ENCODE measurements at regions not wholly inside any gene's neighbourhood (a gene's known extent, or its start where the extent isn't known, plus 50 kb on each side); places are given as distances from the start of the nearest gene placed in this dataset.

- no peak for DNase-seq
Measured at GRCh38 chr9:80077059-80077458, 505.3 kb downstream of the TLE4 start.

GRCh38 chr9:80076162-80076561 is 504.4 kb downstream of the TLE4 start:
- no peak for DNase-seq

- no peak for DNase-seq
Measured at GRCh38 chr9:80074439-80074838, 502.7 kb downstream of the TLE4 start.

- no peak for DNase-seq
Measured at GRCh38 chr9:80072451-80072850, 500.7 kb downstream of the TLE4 start.

GRCh38 chr9:80070071-80070742 is 498.4 kb downstream of the TLE4 start:
- no peak for DNase-seq

- DNase-seq, result peak; percentile 15
Measured at GRCh38 chr9:80066931-80067330, 495.2 kb downstream of the TLE4 start.

- no peak for DNase-seq
Measured at GRCh38 chr9:80062567-80062966, 490.8 kb downstream of the TLE4 start.

- peak; percentile 17 for DNase-seq
Measured at GRCh38 chr9:80061940-80062339, 490.2 kb downstream of the TLE4 start.

- DNase-seq, result no peak
Measured at GRCh38 chr9:80061096-80061495, 489.3 kb downstream of the TLE4 start.

GRCh38 chr9:80059979-80060378 is 488.2 kb downstream of the TLE4 start:
- DNase-seq, result no peak

GRCh38 chr9:80059191-80059590 is 487.4 kb downstream of the TLE4 start:
- DNase-seq, result no peak

- no peak for DNase-seq
Measured at GRCh38 chr9:80052830-80053229, 481.1 kb downstream of the TLE4 start.

GRCh38 chr9:80049096-80049782 is 477.5 kb downstream of the TLE4 start:
- no peak for DNase-seq

- DNase-seq, result no peak
Measured at GRCh38 chr9:80046481-80046880, 474.7 kb downstream of the TLE4 start.

GRCh38 chr9:80041821-80042220 is 470.1 kb downstream of the TLE4 start:
- DNase-seq, result no peak

GRCh38 chr9:80040457-80040856 is 468.7 kb downstream of the TLE4 start:
- DNase-seq, result no peak

- DNase-seq, result no peak
Measured at GRCh38 chr9:80030801-80031200, 459.0 kb downstream of the TLE4 start.

GRCh38 chr9:80028501-80028900 is 456.7 kb downstream of the TLE4 start:
- DNase-seq, result no peak

GRCh38 chr9:80025796-80026520 is 454.2 kb downstream of the TLE4 start:
- DNase-seq, result no peak

- DNase-seq, result no peak
Measured at GRCh38 chr9:80025131-80025530, 453.4 kb downstream of the TLE4 start.

GRCh38 chr9:80020530-80020929 is 448.8 kb downstream of the TLE4 start:
- no peak for DNase-seq

- DNase-seq, result no peak
Measured at GRCh38 chr9:80020056-80020455, 448.3 kb downstream of the TLE4 start.

- DNase-seq, result no peak
Measured at GRCh38 chr9:80013891-80014290, 442.1 kb downstream of the TLE4 start.
